Esophagus mucosa (tissue), 1 donor: ENCODE measurements at regions not wholly inside any gene's neighbourhood (a gene's known extent, or its start where the extent isn't known, plus 50 kb on each side); places are given as distances from the start of the nearest gene placed in this dataset.
"Not testable (repeated sequence)": the region's sequence is repeated elsewhere in the genome, so short reads cannot be mapped to it uniquely, and the experiment has no call there.

ENCODE experiments used
- ATAC-seq: fragments of 200-7000 bp; cut with Tn5 transposase; one replicate; pipeline ENCODE4 v1.9.1; 2020
- donor health status: DM: yes; HTN: yes; CAD: no.

DNA sequence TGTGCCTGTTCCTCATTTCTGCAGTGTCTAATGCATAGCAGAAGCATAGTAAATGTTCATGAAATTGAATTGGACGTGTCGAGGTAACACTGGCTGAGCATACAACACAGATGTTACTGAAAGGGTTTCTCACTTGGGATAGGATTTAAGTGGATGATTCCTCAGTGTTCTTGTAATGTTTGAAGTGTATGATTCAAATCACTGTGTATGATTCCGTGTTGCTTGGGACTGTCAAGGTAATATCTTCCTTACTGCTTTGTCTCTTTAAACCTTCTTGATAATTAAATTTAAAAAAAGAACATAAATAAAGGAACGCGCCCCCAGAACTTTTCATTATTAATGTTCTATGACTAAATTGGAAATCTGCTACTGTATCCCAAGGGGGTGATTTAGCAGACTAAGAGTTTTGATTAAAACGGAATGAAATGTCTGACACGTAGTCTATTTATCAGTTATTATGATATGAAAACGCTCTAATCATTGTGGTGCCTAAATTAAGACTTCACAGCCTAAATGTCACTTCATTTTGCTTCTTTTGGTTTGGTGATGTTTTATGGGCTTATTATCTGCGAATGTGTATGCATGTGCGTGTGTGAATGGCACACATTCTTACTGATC is 696.9 kb upstream of the EPHA5 start:
- no peak for ATAC-seq

DNA sequence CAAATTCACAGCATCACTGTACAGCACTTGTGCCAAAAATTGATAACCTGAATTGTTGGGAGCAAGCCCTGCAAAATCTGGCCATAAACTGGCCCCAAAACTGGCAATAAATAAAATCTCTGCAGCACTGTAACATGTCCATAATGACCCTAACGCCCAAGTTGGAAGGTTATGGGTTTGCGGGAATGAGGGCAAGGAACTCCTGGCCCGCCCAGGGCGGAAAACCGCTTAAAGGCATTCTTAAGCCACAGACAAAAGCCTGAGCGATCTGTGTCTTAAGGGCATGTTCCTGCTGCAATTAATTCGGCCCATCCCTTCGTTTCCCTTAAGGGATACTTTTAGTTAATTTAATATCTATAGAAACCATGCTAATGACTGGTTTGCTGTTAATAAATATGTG is 690.1 kb upstream of the EPHA5 start:
- not testable (repeated sequence) for ATAC-seq

DNA sequence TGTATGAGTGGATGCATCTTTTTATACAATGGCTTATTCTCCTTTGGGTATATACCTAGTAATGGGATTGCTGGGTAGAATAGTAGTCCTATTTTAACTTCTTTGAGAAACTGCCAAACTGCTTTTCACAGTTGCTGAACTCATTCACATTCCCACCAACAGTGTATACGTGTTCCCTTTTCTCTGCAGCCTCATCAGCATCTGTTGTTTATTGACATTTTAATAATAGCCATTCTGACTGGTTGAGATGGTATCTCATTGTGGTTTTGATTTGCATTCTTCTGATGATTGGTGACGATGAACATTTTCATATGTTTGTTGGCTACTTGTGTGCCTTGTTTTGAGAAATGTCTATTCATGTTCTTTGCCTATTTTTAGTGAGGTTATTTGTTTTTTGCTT is 687.0 kb upstream of the EPHA5 start:
- ATAC-seq: no peak

DNA sequence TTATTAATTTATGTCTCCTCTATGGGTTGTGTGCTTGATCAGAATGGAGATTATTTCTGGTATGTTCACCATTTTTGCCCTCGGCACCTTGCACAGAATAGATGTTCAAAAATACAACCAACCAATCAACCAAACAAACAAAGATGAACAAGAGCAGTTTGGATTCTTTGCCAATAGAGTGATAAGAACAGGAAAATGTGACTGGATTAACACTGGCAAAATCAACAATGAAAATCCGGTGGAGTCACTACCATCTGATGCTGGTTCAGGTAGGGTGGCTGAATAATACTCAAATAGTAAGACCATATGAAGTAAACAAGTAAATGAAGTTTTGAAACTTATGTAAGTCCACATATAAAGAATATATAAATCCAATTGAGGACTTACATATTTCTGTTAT is 685.0 kb upstream of the EPHA5 start:
- no peak for ATAC-seq

DNA sequence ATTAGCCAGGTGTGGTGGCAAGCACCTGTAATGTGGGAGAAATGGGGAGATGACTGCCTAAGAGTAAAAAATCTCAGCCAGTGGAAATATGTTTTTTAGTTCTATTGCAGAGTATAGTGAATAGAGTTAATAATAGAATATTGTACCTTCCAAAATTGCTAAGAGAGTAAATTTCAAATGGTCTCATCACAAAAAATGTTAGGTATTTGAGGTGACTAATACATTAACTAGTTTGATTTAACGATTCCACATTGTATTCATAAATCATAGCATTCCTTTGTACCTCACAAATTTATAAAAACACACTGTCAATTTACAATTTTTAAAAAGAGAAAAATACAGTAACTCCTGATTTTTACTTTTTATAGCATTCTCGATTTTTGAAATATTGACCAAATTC is 681.5 kb upstream of the EPHA5 start:
- ATAC-seq: no peak

DNA sequence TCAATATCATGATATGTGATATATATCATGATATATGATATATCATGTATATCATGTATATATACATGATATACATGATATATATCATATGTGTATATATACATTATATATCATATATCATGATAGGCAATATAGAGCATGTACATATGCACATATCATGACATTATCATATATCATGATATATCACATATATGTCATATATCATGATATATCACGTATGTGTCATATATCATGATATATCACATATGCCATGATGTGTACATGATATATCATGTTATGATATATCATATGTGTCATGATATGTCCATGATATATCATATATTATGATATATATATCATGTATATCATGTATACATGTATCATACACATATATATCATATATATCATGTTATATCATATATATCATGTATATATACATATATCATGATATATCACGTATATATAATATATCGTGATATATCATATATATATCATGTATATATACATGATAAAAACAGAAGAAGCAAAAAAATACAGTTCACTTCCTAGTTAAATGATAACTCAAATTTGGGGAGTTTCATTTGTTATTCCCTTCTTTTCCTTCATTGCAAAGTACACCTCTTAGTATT is 670.1 kb upstream of the EPHA5 start:
- ATAC-seq: no peak

DNA sequence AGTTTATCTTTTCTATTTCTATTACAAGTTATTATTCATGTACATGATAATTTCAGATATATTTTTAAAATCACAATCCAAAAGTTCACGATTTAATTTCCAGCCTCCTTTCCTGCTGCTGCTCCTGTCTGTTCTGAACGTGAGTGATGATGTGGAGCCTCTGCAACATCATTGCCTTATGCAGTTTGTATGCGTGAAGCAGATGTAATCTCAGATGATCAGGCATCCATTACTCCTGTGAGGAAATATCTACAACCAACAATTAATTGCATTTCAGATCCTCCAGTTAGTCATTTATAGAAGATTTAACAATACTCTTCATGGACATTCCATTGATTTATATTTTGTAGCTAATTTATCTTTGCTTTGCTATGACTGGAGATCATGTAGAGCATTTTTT is 668.7 kb upstream of the EPHA5 start:
- ATAC-seq: no peak

DNA sequence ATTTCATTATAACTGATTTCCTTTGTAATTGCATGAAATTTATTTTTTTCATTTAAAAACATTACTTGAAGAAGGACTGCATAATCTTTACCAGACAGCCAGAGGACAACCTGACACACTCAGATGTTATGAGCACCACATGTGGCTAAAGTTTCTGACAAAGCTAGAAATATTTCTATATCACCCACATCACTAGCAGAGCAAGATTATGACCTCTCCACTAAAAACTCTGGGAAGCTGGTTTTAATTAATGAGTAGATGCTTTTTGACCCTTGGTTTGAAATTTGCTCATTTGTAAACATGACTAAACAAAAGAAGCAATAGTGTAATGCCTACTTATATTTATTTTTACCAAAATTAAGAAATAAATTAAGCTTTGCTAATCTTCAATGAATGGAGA is 661.5 kb upstream of the EPHA5 start:
- no peak for ATAC-seq

DNA sequence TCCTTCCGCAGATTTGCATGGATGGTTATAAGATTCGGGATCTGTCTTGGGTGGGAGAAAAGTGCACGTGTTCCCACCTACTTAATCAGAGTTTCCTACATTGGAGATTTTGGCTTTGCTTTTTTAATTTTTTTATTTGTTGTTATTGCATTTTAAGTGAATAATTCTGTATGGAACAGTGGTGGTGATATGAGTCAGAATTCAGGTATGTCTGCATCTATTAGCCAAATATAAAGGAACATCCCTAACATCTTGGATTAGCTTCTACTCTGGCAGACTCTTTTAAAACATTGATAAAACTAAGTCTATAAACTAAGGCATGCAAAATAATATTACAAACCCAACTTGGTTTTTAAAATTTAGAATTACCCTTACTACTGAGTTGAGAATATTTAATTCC is 659.8 kb upstream of the EPHA5 start:
- ATAC-seq: no peak

DNA sequence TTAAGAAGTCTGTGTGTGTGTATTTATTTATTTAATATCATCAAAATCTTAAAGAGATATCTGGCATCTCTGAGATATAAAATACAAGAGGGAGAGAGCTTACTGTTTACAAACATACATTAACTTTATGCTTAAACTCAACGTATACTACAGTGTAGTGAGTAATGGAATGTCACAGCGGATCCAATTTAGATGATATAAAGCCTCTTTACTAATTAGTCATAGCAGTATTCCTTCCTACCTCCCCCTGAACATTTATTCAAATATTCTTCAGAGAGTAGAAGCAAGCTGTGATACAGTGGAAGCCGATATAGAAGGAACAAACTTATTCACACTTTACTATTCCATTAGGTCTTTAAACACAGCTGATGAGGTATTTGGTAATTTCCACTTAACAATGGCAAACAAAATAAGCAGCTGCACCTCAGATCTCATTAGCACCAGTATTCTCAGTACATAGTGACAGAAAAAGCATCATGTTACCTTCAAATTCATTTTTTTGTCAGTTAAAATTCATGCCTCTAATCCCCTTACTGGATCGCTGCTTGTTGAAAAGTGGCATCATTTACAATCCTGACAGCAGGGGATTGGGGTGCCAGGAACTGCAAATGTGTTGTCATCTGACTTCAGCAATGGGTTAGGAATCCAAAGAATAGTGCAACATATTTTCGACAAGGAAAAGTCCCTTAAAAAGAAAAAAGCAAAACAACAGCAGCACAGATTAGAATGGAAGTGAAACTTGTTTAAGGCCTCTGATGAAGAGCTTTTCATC is 658.7 kb upstream of the EPHA5 start:
- ATAC-seq: no peak

DNA sequence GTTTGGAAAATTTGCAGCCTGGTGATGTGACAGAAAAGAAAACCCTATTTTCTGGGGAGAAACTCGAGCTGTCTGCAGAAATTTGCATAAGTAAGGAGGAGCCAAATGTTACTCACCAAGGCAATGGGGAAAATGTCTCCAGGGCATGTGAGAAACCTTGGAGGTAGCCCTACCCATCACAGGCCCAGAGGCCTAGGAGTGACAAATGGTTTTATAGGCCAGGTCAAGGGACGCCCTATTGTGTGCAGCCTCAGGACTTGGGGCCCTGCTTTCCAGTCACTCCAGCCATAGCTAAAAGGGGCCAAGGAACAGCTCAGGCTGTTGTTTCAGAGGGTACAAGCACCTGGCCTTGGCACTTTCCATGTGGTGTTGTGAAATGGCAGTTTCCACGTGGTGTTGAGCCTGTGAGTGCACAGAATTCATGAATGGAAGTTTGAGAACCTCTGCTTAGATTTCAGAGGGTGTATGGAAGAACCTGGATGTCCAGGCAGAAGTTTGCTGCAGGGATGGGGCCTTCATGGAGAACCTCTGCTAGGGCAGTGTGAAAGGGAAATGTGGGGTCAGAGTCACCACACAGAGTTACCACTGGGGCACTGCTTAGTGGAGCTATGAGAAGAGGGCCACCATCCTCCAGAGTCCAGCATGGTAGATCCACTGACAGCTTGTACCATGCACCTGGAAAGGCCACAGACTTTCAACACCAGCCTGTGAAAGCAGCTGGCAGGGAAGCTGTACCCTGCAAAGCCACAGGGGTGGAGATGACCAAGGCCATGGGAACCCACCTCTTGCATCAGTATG is 637.6 kb upstream of the EPHA5 start:
- no peak for ATAC-seq

DNA sequence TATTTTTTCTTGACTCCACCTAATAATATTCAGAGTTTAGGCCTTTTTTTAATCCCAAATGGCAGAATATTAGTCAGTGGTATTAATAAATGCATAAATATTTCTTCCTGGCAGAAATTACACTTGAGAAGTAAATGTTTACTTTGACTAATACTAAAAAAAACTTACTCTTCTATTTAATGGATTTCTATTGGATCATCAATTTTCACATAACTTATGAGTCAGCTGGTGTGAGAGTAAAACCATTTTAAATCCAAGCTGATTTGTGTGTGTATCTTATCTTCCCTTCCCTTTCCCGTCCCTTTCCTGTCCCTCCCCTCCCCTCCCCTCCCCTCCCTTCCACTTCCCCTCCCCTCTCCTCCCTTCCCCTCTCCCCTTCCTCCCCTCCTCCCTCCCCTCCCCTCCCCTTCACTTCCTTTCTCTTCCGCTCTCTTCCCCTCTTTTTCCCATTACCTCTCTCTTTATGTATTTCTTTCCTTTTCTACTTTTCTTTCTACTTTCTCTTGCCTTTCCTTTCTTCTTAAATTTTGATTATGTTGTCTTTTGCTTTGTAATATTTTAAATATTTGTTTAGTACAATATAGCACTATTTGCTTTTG is 630.1 kb upstream of the EPHA5 start:
- ATAC-seq: no peak

DNA sequence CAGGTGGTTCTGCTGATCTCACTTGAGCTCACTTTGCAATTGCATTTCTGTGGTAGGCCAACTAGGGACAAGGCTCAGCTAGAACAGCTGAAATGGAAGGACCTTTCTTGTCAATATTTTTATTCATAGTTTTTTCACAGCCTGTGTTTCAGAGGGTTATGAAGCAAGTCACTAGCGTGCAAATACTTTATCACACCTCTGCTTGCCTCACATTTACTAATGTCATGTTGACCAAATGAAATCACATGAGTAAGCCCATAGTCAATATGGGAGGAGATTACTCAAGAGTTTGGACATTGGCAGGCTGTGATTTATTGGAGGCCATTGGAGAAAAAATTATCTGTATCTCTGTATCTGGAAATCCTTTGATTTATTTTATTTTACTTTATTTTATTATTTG is 628.3 kb upstream of the EPHA5 start:
- no peak for ATAC-seq

DNA sequence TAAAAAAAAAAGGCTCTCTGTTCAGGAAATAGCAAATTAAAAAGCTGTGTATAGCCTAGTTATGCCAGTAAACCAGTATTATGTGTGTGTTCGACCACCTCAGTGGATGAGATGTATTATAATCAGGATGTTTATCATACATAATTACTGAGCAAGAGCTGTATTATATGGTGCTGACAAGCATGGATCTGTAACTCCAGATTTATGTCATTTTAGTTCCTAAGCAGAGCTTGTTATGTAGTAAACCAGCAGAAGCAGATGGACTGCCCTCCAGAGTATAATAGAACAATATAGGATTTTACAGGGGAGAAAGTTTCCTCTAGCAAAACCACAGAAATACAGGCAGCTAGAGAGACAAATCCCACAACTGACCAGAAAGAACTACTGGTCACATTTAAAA is 627.4 kb upstream of the EPHA5 start:
- ATAC-seq: no peak

DNA sequence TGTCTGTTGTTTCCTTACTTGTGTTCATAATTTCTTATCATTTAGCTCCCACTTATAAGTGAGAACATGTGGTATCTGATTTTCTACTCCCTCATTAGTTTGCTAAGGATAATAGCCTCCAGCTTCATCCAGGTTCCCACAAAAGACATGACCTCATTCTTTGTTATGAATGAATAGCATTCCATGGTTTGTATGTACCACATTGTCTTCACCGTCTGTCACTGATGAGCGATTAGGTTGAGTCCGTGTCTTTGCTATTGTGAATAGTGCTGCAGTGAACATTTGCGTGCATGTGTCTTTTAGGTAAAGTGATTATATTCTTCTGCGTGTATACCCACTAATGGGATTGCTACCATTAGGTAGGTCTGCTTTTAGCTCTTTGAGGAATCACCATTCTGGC is 624.3 kb upstream of the EPHA5 start:
- no peak for ATAC-seq

DNA sequence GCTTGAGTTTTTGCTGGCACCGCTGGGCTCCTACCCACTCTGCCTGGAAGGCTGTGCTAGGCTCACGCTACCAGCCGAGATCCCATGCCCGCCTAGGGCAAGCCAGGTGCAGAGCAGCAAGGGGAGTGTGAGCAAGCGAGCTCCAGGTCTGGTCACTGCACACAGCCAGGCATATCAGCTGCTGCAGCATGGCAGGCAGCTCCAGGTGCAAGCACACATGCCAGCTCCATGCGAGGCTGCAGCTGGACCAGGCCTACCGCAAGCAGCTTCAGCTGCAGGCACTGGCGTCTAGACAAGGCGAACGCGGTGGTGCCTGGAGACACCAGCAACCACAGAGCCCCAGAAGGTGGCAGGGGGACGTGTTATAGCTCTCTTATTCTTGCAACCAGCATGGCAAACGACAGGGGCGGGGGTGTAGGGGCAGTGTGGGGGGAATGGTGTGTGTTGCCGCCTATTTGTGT is 614.7 kb upstream of the EPHA5 start:
- no peak for ATAC-seq

DNA sequence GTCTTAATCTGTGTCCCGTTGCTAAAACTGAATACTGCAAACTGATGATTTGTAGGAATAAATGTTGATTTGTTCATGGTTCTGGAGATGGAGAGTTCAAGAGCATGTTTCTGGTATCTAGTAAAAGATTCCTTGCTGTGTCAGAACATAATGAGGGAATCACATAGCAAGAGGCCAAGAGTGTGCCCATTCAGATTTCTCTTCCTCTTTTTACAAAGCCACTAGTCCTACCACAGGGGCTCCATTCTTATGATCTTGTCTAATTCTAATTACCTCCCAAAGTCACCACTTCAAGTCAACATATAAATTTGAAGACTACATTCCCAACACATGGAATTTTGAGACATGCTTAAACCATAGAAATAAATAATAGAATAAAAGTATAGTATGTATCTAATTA is 608.8 kb upstream of the EPHA5 start:
- ATAC-seq: no peak

DNA sequence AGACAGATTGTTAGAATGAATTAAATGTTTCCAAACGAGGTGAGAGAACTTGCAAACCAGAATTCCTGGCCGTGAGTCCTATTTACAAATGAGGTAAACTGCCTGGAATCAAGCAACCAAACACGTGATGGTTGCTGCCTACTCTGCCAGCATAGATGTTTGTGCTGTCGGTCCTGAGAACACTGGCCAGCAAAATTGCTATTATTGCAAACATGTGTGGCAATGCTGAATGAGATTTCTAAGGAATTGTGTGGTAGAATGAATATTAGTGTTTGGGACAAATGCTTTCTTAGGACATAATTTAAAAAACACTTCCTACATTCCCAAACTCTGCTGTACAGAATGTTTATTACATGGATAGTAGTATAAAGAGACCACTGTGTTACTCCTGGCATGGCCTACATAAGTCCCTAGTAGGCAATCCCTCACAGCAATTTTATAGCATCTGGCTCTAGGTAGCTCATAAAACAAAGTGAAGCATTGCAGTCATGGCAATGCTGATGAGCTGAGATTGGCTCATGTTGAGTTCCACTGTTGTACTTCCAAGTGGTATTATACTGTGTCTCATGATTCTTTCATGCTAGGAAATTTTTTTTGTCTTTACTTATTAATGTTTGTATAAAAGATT is 605.2 kb upstream of the EPHA5 start:
- no peak for ATAC-seq

DNA sequence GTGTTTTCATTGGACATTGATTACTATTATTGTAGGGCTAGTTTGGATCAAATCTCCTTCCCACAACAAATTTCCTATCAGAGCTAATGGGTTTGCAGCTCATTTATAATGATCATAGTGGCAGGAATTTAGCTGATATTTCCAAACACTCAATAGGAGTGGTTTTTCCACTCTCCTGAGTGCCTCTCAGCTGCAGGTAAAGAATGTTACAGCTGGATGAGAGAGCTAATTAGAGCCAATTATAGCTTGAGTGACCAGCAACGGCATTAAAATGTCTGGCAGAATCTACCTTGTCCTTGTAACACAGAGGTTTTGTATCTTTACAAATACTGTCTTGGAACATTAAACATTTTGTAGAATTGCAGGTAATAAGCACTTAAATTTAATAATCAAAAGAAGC is 602.8 kb upstream of the EPHA5 start:
- ATAC-seq: no peak

DNA sequence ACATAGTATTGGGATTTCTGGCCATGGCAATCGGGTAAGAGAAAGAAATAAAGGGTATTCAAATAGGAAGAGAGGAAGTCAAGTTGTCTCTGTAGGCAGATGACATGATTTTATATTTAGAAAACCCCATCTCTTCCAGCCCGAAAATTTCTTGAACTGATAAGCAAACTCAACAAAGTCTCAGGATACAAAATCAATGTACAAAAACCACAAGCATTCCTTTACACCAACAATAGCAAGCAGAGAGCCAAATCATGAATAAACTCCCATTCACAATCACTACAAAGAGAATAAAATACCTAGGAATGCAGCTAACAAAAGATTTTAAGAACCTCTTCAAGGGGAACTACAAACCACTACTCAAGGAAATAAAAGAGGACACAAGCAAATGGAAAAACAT is 600.1 kb upstream of the EPHA5 start:
- ATAC-seq: not testable (repeated sequence)

DNA sequence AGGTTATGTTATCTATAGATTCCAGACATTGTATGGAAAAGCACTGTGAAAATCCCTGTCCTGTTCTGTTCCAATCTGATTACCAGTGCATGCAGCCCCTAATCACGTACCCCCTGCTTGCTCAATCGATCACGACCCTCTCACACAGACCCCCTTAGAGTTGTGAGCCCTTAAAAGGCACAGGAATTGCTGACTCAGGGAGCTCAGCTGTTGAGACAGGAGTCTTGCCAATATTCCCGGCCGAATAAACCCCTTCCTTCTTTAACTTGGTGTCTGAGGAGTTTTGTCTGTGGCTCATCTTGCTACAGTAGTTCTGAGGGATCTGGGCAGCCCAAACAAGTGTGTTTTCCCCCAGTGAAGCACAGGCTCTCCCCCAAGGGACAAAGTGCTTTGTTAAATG is 596.3 kb upstream of the EPHA5 start:
- not testable (repeated sequence) for ATAC-seq

DNA sequence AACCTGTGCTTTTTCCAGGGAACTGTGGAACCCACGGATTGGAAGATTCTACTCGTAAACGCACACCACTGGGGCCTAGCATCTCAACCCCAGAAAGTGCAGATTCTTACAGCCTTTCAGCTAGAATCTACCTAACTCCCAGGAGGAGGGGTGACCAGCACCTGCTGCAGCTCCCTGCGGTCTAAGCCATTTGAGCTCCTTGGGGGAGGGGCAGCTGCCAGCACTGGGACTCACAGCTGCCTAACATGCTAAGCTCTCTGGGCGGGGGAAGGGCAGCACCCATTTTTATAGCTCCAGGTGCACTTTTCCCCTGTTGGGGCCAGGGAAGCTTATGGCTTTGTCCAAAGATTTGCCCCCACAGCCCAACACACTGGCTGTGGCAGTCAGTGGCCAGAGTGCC is 595.7 kb upstream of the EPHA5 start:
- ATAC-seq: no peak
